CD14-positive monocyte (primary cell): ENCODE measurements at regions not wholly inside any gene's neighbourhood (a gene's known extent, or its start where the extent isn't known, plus 50 kb on each side); places are given as distances from the start of the nearest gene placed in this dataset.

Experiments used
- DNase-seq, 3 donors: peaks; one replicate each; pipeline ENCODE4 v3.0.0-alpha.2; 2011 to 2022
- H2AFZ ChIP-seq: 2 replicates; pipeline ENCODE4 v1.6.0; 2012; ENCODE audit warnings: mild to moderate bottlenecking, low read depth, low read length, inconsistent platforms; ENCODE audit not compliant: insufficient read depth, poor library complexity, severe bottlenecking
- H3K27ac ChIP-seq, 2 donors: 1 replicate in 1 of 2; 2 replicates in 1 of 2; pipeline ENCODE4 v1.5.1; 2012 to 2013; ENCODE audit warnings: low read length in 2 of 2, control low read depth in 1 of 2, inconsistent platforms in 1 of 2, low read depth in 1 of 2, mild to moderate bottlenecking in 1 of 2
- H3K27me3 ChIP-seq, 2 donors: one replicate each; pipeline versions ENCODE4 v1.6.0 to v1.6.1; 2011 to 2013; ENCODE audit warnings: low read length in 2 of 2; ENCODE audit not compliant: control insufficient read depth in 2 of 2, insufficient read depth in 2 of 2
- H3K36me3 ChIP-seq, 2 donors: replicated peaks in 1 of 2; 1 replicate in 1 of 2; 2 replicates in 1 of 2; pipeline versions ENCODE4 v1.5.1 to v1.6.1; 2012 to 2013; ENCODE audit warnings: low read length in 2 of 2, control low read depth in 1 of 2, inconsistent platforms in 1 of 2, mild to moderate bottlenecking in 1 of 2; ENCODE audit not compliant: insufficient read depth in 2 of 2, control insufficient read depth in 1 of 2
- H3K4me1 ChIP-seq, 2 donors: 1 replicate in 1 of 2; 2 replicates in 1 of 2; pipeline versions ENCODE4 v1.5.1 to v1.6.1; 2012 to 2013; ENCODE audit warnings: low read length in 2 of 2, control low read depth in 1 of 2, inconsistent platforms in 1 of 2, mild to moderate bottlenecking in 1 of 2, moderate library complexity in 1 of 2; ENCODE audit not compliant: insufficient read depth in 2 of 2, control insufficient read depth in 1 of 2
- H3K4me2 ChIP-seq: replicated peaks from 2 replicates; pipeline ENCODE3; 2012; ENCODE audit warnings: low read length, moderate library complexity, mild to moderate bottlenecking; ENCODE audit not compliant: poor library complexity, severe bottlenecking; ENCODE audit errors: extremely low read depth
- H3K4me3 ChIP-seq, 3 experiments: fragments of 200-600 bp in 1 of 3; sonication (generic) in 1 of 3; replicated peaks in 1 of 3; 1 replicate in 2 of 3; 2 replicates in 1 of 3; pipeline ENCODE4 v1.5.1; 2011 to 2013; ENCODE audit warnings: low read length in 3 of 3, mild to moderate bottlenecking in 3 of 3, control low read depth in 2 of 3, low read depth in 2 of 3, inconsistent platforms in 1 of 3, moderate library complexity in 1 of 3
- H3K79me2 ChIP-seq: 2 replicates; pipeline ENCODE4 v1.6.0; 2012; ENCODE audit warnings: mild to moderate bottlenecking, control low read depth, inconsistent platforms, low read length, moderate library complexity; ENCODE audit not compliant: insufficient read depth
- H3K9ac ChIP-seq: 2 replicates; pipeline ENCODE4 v1.6.0; 2017; ENCODE audit warnings: low read length, mild to moderate bottlenecking; ENCODE audit not compliant: insufficient read depth, poor library complexity, severe bottlenecking
- H3K9me3 ChIP-seq, 2 donors: replicated peaks in 1 of 2; 1 replicate in 1 of 2; 2 replicates in 1 of 2; pipeline versions ENCODE4 v1.5.1 to v1.6.1; 2012 to 2013; ENCODE audit warnings: low read length in 2 of 2, control low read depth in 1 of 2; ENCODE audit not compliant: control insufficient read depth in 1 of 2, insufficient read depth in 1 of 2
- H4K20me1 ChIP-seq: 2 replicates; pipeline ENCODE4 v1.6.0; 2012; ENCODE audit warnings: mild to moderate bottlenecking, low read length, control low read depth, moderate library complexity; ENCODE audit not compliant: insufficient read depth
- H3K27ac Mint-ChIP-seq, 7 donors: one replicate each; pipeline ENCODE4 v1.8.0; 2020; ENCODE audit warnings: mild to moderate bottlenecking in 7 of 7, mixed read lengths in 7 of 7, moderate library complexity in 6 of 7, inconsistent platforms in 2 of 7
- H3K27me3 Mint-ChIP-seq, 3 donors: one replicate each; pipeline ENCODE4 v1.8.0; 2021 to 2022; ENCODE audit warnings: low read depth in 3 of 3, mild to moderate bottlenecking in 3 of 3, mixed read lengths in 3 of 3, moderate library complexity in 3 of 3, inconsistent platforms in 1 of 3
- H3K36me3 Mint-ChIP-seq, 2 donors: one replicate each; pipeline ENCODE4 v1.8.0; 2020; ENCODE audit warnings: mixed read lengths in 2 of 2, inconsistent platforms in 1 of 2, mild to moderate bottlenecking in 1 of 2
- H3K4me1 Mint-ChIP-seq: one replicate; pipeline ENCODE4 v1.8.0; 2020; ENCODE audit warnings: mild to moderate bottlenecking, mixed read lengths
- H3K4me3 Mint-ChIP-seq, 2 donors: one replicate each; pipeline ENCODE4 v1.8.0; 2020; ENCODE audit warnings: mild to moderate bottlenecking in 2 of 2, mixed read lengths in 2 of 2, moderate library complexity in 1 of 2
- H3K9me3 Mint-ChIP-seq, 7 donors: one replicate each; pipeline ENCODE4 v1.8.0; 2020 to 2022; ENCODE audit warnings: mixed read lengths in 7 of 7, mild to moderate bottlenecking in 6 of 7, moderate library complexity in 6 of 7, inconsistent platforms in 2 of 7
- CTCF ChIP-seq: fragments of 200-600 bp; IDR thresholded peaks from one replicate; pipeline ENCODE4 v1.8.0; 2022; ENCODE audit warnings: antibody characterized with exemption, mild to moderate bottlenecking
- WGBS: methylation state at CpG from one replicate; pipeline ENCODE4 v1.1.5; 2013; ENCODE audit warnings: missing lambda C conversion rate; ENCODE audit not compliant: insufficient coverage; 5-methylcytosine and 5-hydroxymethylcytosine counted together
- intact Hi-C, 2 donors: fragments of 100-400 bp; cut with micrococcal nuclease; formaldehyde crosslinking; loops; one replicate each; pipeline versions ENCODE4 v1.15.0 to v1.15.1; 2023

GRCh38 chr2:59312967-59313940 lies 1072.1 kb upstream of the FANCL start:
- no peak overlapping the region for H3K27ac ChIP-seq
- Mint-ChIP-seq H3K4me1 (peaks cover 7% of the 10 kb centered on the region), H3K27me3 (peaks cover 0 to 1% (median 0%) of the 10 kb centered on the region in 3 donors), H3K4me3 (no peak overlapping the region), H3K9me3 (peaks cover 0 to 3% (median 2%) of the 10 kb centered on the region in 7 donors), H3K27ac (no peak overlapping the region), H3K36me3 (no peaks in the 10 kb centered on the region)
- TF ChIP-seq CTCF: no peak
- no peaks in the 10 kb centered on the region for H3K9me3 ChIP-seq
- H3K36me3 ChIP-seq: no peaks in the 10 kb centered on the region
- H3K4me2 ChIP-seq: no peak overlapping the region
- no peak for DNase-seq
- H3K4me1 ChIP-seq: no peaks in the 10 kb centered on the region
- H3K27me3 ChIP-seq: no peaks in the 10 kb centered on the region
- intact Hi-C loops: no loop called here
- H4K20me1 ChIP-seq: no peaks in the 10 kb centered on the region
- no peak overlapping the region for H2AFZ ChIP-seq
- H3K79me2 ChIP-seq: no peaks in the 10 kb centered on the region
- 92% methylated on average over 2 of the region's 11 CpGs for WGBS
- no peak overlapping the region for H3K4me3 ChIP-seq
- no peak overlapping the region for H3K9ac ChIP-seq

GRCh38 chr2:59312029-59312428 lies 1070.9 kb upstream of the FANCL start:
- no peaks in the 10 kb centered on the region for H3K27me3 ChIP-seq
- Mint-ChIP-seq H3K27me3 (peaks cover 0 to 1% (median 0%) of the 10 kb centered on the region in 3 donors), H3K9me3 (no peaks in the 10 kb centered on the region)

More at GRCh38 chr2:59312029-59312428, 1070.9 kb upstream of the FANCL start:
- Histone ChIP-seq H3K4me2 (no peak overlapping the region), H3K27ac (no peak overlapping the region), H3K4me1 (no peaks in the 10 kb centered on the region), H3K4me3 (no peak overlapping the region), H4K20me1 (no peaks in the 10 kb centered on the region), H3K9ac (no peak overlapping the region), H2AFZ (no peak overlapping the region), H3K36me3 (no peaks in the 10 kb centered on the region), H3K9me3 (no peaks in the 10 kb centered on the region), H3K79me2 (no peaks in the 10 kb centered on the region)
- Mint-ChIP-seq H3K27ac (no peak overlapping the region), H3K4me3 (no peak overlapping the region), H3K36me3 (no peaks in the 10 kb centered on the region), H3K4me1 (peaks cover 8% of the 10 kb centered on the region)
- DNase-seq: no peak
- TF ChIP-seq CTCF: no peak
- intact Hi-C loops: no loop called here
- WGBS: no CpG with 5 or more reads among the region's 1 CpG
